Cardiac fibroblast (primary cell): ENCODE measurements at regions not wholly inside any gene's neighbourhood (a gene's known extent, or its start where the extent isn't known, plus 50 kb on each side); places are given as distances from the start of the nearest gene placed in this dataset.

Source experiments
- DNase-seq, 2 donors: peaks; one replicate each; pipeline versions ENCODE4 v3.0.0 to v3.0.0-alpha.2; 2010; ENCODE audit warnings: low read depth in 2 of 2
- H3K4me3 ChIP-seq, 2 donors: replicated peaks in 1 of 2; 1 replicate in 1 of 2; 2 replicates in 1 of 2; pipeline ENCODE4 v1.5.1; 2011; ENCODE audit warnings: low read depth in 2 of 2, low read length in 2 of 2, mild to moderate bottlenecking in 2 of 2, moderate library complexity in 1 of 2
- CTCF ChIP-seq: IDR thresholded peaks from one replicate; pipeline ENCODE4 v1.5.1; 2011; ENCODE audit warnings: low read depth, mild to moderate bottlenecking, low read length, inconsistent platforms

DNA sequence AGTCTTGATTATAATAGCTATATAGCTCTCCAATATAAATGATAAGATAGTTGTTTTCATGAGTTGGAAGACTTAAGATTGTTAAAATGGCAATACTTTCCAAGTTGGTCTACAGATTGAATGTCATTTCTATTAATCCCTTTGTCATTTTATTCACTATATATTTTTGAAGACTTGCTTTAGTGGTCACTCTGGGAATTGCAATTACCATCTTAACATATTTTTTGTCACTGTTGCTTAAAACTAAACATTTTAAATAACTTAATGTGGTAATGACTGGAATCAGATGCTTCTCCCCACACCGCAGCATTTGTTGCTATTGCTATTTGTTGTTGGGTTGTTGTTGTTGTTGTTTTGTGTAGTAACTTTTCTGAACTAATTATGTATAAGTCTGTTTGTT lies 1592.9 kb downstream of the MRPL39 start:
- peak in 1 of 2 donors; percentile 6 for DNase-seq
- peak; percentile 28 for TF ChIP-seq CTCF

GRCh38 chr21:24011087-24011486 lies 1596.2 kb downstream of the MRPL39 start:
- no peak for TF ChIP-seq CTCF
- no peak for DNase-seq
- H3K4me3 ChIP-seq: no peak overlapping the region

More for the DNA sequence above, 1592.9 kb downstream of the MRPL39 start:
- no peak overlapping the region for H3K4me3 ChIP-seq

GRCh38 chr21:24007592-24007991 lies 1599.7 kb downstream of the MRPL39 start:
- no peak overlapping the region for H3K4me3 ChIP-seq
- TF ChIP-seq CTCF: no peak

DNA sequence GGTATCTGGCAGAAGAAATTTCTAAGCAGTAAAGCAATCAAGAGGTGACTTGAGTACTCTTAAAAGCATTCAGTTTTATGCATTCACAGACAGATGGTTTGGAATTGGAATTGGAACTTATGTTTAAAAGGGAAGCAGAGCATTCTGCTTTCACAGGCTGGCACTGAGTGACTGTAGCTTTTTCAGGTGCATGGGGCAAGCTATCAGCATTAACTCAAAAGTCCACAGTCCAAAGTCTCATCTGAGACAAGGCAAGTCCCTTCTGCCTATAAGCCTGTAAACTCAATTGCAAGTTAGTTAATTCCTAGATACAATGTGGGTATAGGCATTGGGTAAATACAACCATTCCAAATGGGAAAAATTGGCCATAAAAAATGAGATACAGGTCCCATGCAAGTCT lies 1620.3 kb downstream of the MRPL39 start:
- no peak for TF ChIP-seq CTCF
- no peak for DNase-seq

More at GRCh38 chr21:24007592-24007991, 1599.7 kb downstream of the MRPL39 start:
- DNase-seq: no peak

DNA sequence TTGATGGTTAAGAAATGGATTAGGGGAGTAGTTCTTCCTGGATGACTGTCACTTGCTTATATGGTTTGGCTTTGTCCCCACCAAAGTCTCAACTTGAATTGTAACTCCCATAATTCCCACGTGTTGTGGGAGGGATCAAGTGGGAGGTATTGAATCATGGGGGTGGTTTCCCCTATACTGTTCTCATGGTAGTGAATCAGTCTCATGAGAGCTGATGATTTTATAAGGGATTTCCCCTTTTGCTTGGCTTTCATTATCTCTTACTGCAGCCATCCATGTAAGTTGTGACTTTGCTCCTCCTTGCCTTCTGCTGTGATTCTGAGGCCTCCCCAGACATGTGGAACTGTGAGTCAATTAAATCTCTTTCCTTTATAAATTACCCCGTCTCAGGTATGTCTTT lies 1621.1 kb downstream of the MRPL39 start:
- no peak overlapping the region for H3K4me3 ChIP-seq
- no peak for TF ChIP-seq CTCF
- no peak for DNase-seq

More for the DNA sequence above, 1620.3 kb downstream of the MRPL39 start:
- H3K4me3 ChIP-seq: no peak overlapping the region

DNA sequence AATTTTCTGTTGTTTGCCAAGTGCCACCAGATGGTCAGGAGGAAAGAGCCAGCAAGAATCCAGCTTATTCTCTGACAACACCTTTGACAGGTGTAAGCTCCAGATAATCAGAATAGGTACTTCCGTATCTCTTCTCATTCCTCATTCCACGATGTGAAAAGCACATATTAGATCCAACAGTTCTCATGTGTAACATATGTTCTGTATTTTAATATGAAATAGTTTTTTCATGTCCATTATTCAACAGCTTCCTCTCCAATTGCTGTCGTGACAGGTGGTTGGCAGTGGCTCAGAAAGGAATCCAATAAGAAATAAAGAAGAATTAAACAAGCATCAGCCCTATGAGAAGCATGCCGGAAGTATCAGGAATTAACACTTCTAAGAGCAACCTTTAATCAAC lies 1624.7 kb downstream of the MRPL39 start:
- no peak for TF ChIP-seq CTCF
- no peak overlapping the region for H3K4me3 ChIP-seq
- DNase-seq: no peak

DNA sequence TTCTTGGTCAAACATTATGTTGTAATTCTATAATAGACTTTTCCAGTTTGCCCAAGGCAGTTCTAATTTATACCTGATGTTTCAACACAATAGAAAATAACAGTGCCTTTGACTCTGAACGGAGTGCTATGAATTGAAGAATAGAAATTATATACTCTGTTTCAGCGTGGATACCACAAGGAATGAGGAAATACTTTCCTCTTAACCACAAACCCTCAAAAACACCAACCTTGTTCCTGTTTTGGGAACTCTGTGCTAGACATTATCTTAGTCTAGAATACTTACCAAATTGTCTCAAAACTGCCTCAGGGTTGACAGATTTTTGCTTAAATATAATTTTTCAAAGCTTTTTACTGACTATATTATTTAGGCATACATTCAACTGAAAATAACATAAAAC lies 1629.3 kb downstream of the MRPL39 start:
- DNase-seq: peak in 1 of 2 donors; percentile 5

More for the DNA sequence above, 1629.3 kb downstream of the MRPL39 start:
- H3K4me3 ChIP-seq: no peak overlapping the region
- TF ChIP-seq CTCF: no peak
